GM21515 (cell line): ENCODE measurements at regions not wholly inside any gene's neighbourhood (a gene's known extent, or its start where the extent isn't known, plus 50 kb on each side); places are given as distances from the start of the nearest gene placed in this dataset.
A peak's percentile ranks its signal among the peaks of the same experiment; 100 is the strongest.
"Not testable (repeated sequence)": the region's sequence is repeated elsewhere in the genome, so short reads cannot be mapped to it uniquely, and the experiment has no call there.

Source experiments
- ATAC-seq: cut with Tn5 transposase; IDR thresholded peaks from one replicate; pipeline ENCODE4 v1.9.1; 2021; ENCODE audit not compliant: unreplicated experiment

- no peak for ATAC-seq
Observed at GRCh38 chr18:9009703-9010488, 92.6 kb upstream of the NDUFV2 start.

GRCh38 chr18:9011431-9011830, 91.1 kb upstream of the NDUFV2 start:
- no peak for ATAC-seq

GRCh38 chr18:9013926-9014373, 88.5 kb upstream of the NDUFV2 start:
- no peak for ATAC-seq

DNA sequence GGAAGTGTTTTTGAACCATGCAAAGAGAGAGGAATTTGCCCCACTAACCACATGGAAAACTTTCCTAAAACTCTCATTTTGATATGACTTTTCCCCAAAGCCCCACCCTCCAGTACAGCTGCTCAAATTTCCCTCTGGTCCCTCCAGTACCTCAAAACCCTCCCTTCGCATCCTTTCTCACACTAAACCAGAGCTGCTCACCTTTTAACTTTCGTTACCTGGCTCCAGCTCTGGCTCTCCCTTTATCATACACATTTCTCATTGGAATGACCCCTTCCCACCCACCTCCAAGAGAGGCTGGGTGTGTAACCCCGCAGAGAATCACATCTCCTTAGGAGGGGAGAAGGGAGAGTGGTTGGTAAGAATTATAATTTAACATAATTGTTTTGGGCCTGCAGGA, 86.8 kb upstream of the NDUFV2 start:
- ATAC-seq: no peak

- ATAC-seq: no peak
Observed at GRCh38 chr18:9016633-9017166, 85.8 kb upstream of the NDUFV2 start.

DNA sequence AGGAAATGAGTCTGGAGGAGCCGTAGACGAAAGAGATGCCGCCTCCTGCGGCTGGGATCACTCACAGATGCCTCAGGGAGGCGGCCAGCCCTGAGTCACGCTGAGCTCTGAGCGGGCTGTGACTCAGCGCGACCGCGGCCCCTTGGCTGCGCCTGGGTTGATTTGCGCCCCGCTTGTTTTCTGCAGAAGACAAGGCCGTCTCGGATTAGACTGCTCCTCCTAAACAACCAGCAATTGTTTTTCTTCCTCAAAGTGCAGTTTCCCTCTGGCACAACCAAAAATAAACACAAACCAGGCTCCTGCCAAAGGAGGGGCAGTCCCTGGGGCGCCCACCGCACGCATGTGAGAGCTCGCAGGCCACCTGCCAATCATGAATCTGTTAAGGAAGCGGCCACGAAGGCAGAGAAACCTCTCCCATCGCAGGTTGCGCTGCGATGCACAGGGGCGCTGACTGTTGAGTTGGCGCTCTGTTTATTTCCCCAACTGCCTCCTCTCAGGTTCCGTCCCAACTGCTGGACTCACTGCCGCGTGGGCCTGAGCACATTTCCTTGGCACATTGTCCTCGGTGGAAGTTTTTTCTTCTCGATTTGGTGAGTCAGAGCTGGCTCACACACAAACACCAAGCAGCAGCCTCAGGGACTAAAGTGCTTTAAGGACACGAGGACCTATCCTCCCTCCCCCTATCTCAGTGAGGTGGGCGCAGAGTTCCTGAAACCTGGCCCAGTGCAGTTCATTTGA, 85.2 kb upstream of the NDUFV2 start:
- peak; percentile 72 for ATAC-seq

DNA sequence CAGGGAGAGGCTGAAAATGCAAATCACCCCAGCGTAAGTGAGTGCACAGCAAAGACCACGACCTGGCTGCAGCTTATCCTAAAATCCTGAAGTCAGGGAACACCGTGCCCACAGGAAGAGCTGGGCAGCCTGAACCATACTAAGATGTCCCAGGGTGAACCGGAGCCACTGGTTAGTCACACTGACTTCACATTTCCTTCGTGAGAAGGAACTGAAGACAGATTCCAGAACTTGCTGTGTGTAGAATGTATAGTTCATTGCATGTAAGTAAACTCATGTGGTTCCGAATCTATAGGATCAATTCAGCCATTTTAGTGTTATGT, 84.6 kb upstream of the NDUFV2 start:
- no peak for ATAC-seq

DNA sequence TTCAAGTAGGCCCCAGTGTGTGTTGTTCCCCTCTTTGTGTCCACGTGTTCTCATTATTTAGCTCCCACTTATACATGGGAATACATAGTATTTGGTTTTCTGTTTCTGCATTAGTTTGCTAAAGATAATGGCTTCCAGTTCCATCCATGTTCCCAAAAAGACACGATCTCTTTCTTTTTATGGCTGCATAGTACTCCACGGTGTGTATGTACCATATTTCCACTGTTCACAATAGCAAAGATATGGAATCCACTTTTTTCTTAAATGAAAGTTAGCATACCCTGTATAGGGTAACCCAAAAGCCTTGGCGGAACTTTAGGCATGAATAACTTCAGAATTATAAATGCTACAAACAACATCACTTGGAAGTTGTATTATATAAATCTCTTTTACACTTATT, 83.4 kb upstream of the NDUFV2 start:
- ATAC-seq: no peak

GRCh38 chr18:9020221-9020620, 82.3 kb upstream of the NDUFV2 start:
- ATAC-seq: no peak

DNA sequence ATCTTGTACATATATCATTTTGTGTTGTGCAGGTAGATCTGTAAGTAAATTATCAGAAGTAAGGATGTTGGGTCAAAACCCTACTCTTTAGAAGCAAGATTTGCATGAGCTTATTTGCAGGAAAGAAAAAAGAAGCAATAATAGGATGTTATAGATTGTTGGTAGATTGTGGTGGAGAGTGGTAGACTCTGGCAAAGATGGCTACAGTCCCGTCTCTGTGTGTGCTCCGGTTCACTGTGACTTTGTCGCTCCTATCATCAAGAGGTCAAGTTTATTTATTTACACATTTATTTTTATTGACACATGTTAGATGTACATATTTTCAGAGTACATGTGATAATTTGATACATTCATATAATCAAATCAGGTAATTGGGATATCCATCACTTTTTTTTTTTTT, 81.0 kb upstream of the NDUFV2 start:
- no peak for ATAC-seq

- no peak for ATAC-seq
Observed at GRCh38 chr18:9022397-9023155, 79.9 kb upstream of the NDUFV2 start.

GRCh38 chr18:9024031-9024646, 78.4 kb upstream of the NDUFV2 start:
- not testable (repeated sequence) for ATAC-seq

GRCh38 chr18:9025091-9025838, 77.2 kb upstream of the NDUFV2 start:
- no peak for ATAC-seq

- ATAC-seq: no peak
Observed at GRCh38 chr18:9029131-9029530, 73.4 kb upstream of the NDUFV2 start.

GRCh38 chr18:9032519-9032918, 70.0 kb upstream of the NDUFV2 start:
- no peak for ATAC-seq

- ATAC-seq: no peak
Observed at GRCh38 chr18:9038277-9038871, 64.1 kb upstream of the NDUFV2 start.

DNA sequence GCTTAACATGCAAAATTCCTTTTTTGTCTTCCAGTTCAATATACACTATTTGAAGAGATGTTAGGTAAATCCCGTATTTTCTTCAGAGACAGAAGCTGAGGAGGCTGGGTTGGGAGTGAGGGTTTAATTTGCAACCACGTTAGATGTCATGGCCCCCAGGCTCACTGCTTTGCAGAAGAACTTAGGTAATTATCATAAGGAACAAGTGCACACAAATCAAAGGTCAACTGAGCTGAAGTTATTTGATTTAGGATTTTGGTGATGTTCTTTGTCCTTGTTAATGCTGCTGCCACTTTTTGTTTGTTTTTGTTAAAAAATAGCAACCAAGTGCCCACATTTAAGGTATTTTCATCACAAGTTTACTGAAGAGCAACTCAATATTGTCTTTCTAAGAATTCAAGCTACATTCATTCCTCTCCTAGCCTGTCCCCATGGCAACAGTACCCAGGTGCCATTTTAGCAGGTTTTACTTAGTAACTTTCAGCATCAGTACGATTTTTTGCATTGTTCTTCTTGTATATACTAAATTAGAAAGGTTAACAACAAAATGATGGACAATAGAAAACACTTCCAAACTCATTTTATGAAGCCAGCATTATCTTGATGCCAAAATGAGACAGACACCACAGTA, 62.9 kb upstream of the NDUFV2 start:
- no peak for ATAC-seq

DNA sequence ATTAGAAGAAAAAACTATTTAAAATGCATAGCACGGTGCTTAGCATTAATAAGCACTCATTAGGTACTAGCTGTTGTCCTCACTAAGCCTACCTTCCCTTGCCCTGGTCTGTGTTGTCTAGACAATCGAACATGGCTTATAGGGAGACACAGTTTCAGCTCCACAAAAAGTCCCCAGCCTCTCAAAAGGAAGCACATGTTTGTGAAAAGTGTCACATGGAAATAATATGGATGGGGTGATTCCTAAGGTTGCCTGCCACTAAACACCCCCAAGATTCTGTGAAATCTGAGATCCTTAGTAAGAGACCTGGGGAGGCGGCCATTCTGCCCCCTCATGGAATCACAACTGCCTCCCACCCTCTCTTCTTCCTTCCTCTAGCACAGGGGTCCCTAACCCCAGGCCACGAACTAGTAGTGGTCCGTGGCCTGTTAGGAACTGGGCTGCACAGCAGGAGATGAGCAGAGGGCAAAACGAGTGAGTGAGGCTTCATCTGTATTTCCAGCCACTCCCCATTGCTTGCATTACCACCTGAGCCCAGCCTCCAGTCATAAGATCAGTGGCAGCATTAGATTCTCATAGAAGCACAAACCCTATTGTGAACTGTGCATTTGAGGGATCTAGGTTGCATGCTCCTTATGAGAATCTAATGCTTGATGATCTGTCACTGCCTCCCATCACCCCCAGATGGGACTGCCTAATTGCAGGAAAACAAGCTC, 59.6 kb upstream of the NDUFV2 start:
- no peak for ATAC-seq

- ATAC-seq: no peak
Observed at GRCh38 chr18:9043581-9043980, 58.9 kb upstream of the NDUFV2 start.
